ENCODE measurements at regions not wholly inside any gene's neighbourhood (a gene's known extent, or its start where the extent isn't known, plus 50 kb on each side); places are given as distances from the start of the nearest gene placed in this dataset.
A peak's percentile ranks its signal among the peaks of the same experiment; 100 is the strongest.

GRCh38 chr7:94270772-94271171 is 123.9 kb upstream of the COL1A2 start:
- TF ChIP-seq, protein P1, sequence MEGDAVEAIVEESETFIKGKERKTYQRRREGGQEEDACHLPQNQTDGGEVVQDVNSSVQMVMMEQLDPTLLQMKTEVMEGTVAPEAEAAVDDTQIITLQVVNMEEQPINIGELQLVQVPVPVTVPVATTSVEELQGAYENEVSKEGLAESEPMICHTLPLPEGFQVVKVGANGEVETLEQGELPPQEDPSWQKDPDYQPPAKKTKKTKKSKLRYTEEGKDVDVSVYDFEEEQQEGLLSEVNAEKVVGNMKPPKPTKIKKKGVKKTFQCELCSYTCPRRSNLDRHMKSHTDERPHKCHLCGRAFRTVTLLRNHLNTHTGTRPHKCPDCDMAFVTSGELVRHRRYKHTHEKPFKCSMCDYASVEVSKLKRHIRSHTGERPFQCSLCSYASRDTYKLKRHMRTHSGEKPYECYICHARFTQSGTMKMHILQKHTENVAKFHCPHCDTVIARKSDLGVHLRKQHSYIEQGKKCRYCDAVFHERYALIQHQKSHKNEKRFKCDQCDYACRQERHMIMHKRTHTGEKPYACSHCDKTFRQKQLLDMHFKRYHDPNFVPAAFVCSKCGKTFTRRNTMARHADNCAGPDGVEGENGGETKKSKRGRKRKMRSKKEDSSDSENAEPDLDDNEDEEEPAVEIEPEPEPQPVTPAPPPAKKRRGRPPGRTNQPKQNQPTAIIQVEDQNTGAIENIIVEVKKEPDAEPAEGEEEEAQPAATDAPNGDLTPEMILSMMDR (IDR thresholded peaks at IDR 0.05; ENCODE audit: control insufficient read depth, insufficient read depth, low read depth, low read length, missing control alignments): no peak

DNA sequence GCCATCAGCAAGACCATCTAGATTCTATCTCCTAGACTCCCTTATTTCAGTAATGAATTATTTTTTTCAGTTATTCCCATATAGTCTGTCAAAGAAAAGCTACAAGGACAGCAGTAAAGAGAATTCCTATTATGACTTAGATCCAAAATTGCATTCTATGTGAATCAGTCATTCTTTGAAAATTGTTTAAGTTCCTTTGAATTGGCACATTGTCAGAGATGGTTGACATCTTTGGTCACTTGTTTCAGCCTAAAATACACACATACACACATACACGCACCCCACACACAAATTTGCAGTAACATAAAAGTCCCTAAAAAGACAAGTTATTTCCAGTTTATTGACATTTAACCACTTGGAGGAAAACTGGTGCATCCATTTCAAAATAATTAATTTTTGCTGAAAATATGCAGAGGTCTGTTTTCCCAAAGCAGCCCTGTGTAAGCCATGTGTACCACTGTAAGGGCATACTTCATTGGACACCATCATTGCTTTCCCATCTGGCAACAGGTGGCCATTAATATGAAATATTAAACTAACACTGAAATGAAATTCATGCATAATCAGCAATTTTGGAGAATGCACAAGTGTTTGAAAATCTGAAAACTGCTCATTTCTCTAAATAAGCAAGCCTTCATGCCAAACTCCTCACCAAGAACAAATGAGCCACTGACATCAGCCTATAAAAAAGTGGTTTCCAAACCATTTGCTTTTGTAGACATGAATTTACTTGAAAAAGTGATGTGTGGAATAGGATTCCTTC is 121.7 kb upstream of the COL1A2 start:
- TF ChIP-seq, protein P1 (IDR thresholded peaks at IDR 0.05; ENCODE audit: control insufficient read depth, insufficient read depth, low read depth, low read length, missing control alignments): no peak
- no peak overlapping the region for H3K4me3 ChIP-seq (ENCODE audit: control insufficient read depth, low read depth, low read length)

More at GRCh38 chr7:94270772-94271171, 123.9 kb upstream of the COL1A2 start:
- no peak overlapping the region for H3K4me3 ChIP-seq (ENCODE audit: control insufficient read depth, low read depth, low read length)
- DNase-seq (ENCODE audit: low read depth): no peak

GRCh38 chr7:94274828-94275227 is 119.9 kb upstream of the COL1A2 start:
- DNase-seq (ENCODE audit: low read depth): no peak
- H3K4me3 ChIP-seq (ENCODE audit: control insufficient read depth, low read depth, low read length): no peak overlapping the region
- TF ChIP-seq, protein P1 (IDR thresholded peaks at IDR 0.05; ENCODE audit: control insufficient read depth, insufficient read depth, low read depth, low read length, missing control alignments): no peak

More for the DNA sequence above, 121.7 kb upstream of the COL1A2 start:
- DNase-seq (ENCODE audit: low read depth): no peak

GRCh38 chr7:94276027-94276426 is 118.7 kb upstream of the COL1A2 start:
- DNase-seq (ENCODE audit: low read depth): no peak
- H3K4me3 ChIP-seq (ENCODE audit: control insufficient read depth, low read depth, low read length): no peak overlapping the region
- TF ChIP-seq, protein P1 (IDR thresholded peaks at IDR 0.05; ENCODE audit: control insufficient read depth, insufficient read depth, low read depth, low read length, missing control alignments): no peak

- no peak overlapping the region for H3K4me3 ChIP-seq (ENCODE audit: control insufficient read depth, low read depth, low read length)
- no peak for DNase-seq (ENCODE audit: low read depth)
- TF ChIP-seq, protein P1 (IDR thresholded peaks at IDR 0.05; ENCODE audit: control insufficient read depth, insufficient read depth, low read depth, low read length, missing control alignments): peak; percentile 67
These were observed 117.9 kb upstream of the COL1A2 start for GRCh38 chr7:94276795-94277194.

GRCh38 chr7:94277236-94277635 is 117.5 kb upstream of the COL1A2 start:
- TF ChIP-seq, protein P1 (IDR thresholded peaks at IDR 0.05; ENCODE audit: control insufficient read depth, insufficient read depth, low read depth, low read length, missing control alignments): no peak
- no peak for DNase-seq (ENCODE audit: low read depth)
- H3K4me3 ChIP-seq (ENCODE audit: control insufficient read depth, low read depth, low read length): no peak overlapping the region
